ENCODE measurements at regions not wholly inside any gene's neighbourhood (a gene's known extent, or its start where the extent isn't known, plus 50 kb on each side); places are given as distances from the start of the nearest gene placed in this dataset.
"Not testable (repeated sequence)": the region's sequence is repeated elsewhere in the genome, so short reads cannot be mapped to it uniquely, and the experiment has no call there.

- H3K36me3 Mint-ChIP-seq (ENCODE audit: low read depth) = no peaks in the 10 kb centered on the region
- no peak overlapping the region for H3K4me3 Mint-ChIP-seq
- no peak overlapping the region for H3K27ac Mint-ChIP-seq
- DNase-seq (no peak), ATAC-seq (no peak)
- H3K4me1 Mint-ChIP-seq = no peaks in the 10 kb centered on the region
- H3K9me3 ChIP-seq (ENCODE audit: control insufficient read depth, low read length, poor library complexity, severe bottlenecking) = no peaks in the 10 kb centered on the region
- H3K27me3 Mint-ChIP-seq = no peaks in the 10 kb centered on the region
These were observed 125.1 kb downstream of the SPP2 start for GRCh38 chr2:234175649-234176048.

DNA sequence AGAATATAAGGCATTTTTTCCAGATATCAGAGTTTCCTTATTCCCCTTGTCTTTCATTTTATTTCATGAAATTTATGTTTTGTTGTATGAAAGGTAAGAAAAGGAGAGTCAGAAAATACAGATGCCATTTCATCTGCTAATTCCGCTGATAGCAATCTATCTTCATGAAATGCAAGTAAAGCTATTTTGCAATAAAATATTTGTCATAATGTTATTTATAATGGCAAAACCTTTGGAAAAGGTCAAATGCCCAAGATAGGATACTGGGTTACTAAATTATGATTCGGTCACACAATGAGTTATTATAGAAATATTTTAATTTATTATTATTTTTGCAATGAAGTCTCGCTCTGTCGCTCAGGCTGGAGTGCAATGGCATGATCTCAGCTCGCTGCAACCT lies 124.2 kb downstream of the SPP2 start:
- no peaks in the 10 kb centered on the region for H3K9me3 ChIP-seq (ENCODE audit: control insufficient read depth, low read length, poor library complexity, severe bottlenecking)
- H3K4me3 Mint-ChIP-seq = no peak overlapping the region
- no peaks in the 10 kb centered on the region for H3K27me3 Mint-ChIP-seq
- ATAC-seq = no peak
- no peaks in the 10 kb centered on the region for H3K4me1 Mint-ChIP-seq
- no peaks in the 10 kb centered on the region for H3K36me3 Mint-ChIP-seq (ENCODE audit: low read depth)
- DNase-seq = no peak
- no peak overlapping the region for H3K27ac Mint-ChIP-seq

GRCh38 chr2:234172532-234172931 lies 122.0 kb downstream of the SPP2 start:
- no peaks in the 10 kb centered on the region for H3K4me1 Mint-ChIP-seq
- H3K27me3 Mint-ChIP-seq = no peaks in the 10 kb centered on the region
- no peaks in the 10 kb centered on the region for H3K36me3 Mint-ChIP-seq (ENCODE audit: low read depth)
- H3K9me3 ChIP-seq (ENCODE audit: control insufficient read depth, low read length, poor library complexity, severe bottlenecking) = no peaks in the 10 kb centered on the region
- ATAC-seq = no peak
- no peak overlapping the region for H3K4me3 Mint-ChIP-seq
- DNase-seq = no peak
- no peak overlapping the region for H3K27ac Mint-ChIP-seq

DNA sequence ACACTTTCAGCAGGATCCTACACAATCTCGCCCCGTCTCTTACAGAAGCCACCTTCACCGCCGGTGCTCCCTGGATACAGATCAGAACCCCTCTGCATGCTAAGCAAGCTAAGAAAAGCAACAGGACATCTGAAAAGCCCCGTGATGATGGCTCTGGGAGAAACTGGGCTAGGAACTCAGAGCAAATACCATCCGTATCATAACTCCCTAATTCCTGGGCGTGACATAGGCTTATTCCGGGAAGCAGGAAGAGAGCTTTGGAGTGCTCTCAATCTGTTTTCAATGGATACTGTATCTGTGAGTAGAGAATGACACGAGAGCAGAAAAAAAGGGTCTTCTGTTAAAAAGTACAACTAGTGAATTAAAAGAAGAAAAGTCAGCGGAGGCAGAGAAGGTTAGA lies 121.6 kb downstream of the SPP2 start:
- Mint-ChIP-seq H3K27ac (no peak overlapping the region), H3K36me3 (ENCODE audit: low read depth) (no peaks in the 10 kb centered on the region), H3K4me3 (no peak overlapping the region), H3K27me3 (no peaks in the 10 kb centered on the region), H3K4me1 (no peaks in the 10 kb centered on the region)
- no peak for ATAC-seq
- H3K9me3 ChIP-seq (ENCODE audit: control insufficient read depth, low read length, poor library complexity, severe bottlenecking) = no peaks in the 10 kb centered on the region
- DNase-seq = no peak

DNA sequence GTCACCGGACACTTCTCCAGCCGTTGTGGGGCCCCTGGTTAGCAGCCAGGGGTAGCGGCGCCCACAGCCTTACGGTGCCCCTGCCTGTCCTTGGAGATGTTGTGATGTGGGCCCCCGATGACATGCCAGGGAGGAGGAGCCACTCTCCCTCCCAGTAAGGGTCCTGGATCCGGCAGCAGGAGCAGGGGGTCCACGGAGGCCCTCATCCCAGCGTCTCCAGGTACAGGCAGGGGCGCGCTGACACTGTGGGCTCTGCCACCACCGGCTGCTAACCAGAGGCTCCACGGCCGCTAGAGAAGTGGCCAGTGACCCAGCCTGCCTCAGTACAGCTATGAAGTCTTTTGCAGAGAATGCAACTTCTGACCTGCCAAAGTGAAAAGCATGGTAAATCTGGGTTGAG lies 121.2 kb downstream of the SPP2 start:
- Mint-ChIP-seq H3K4me3 (no peak overlapping the region), H3K36me3 (ENCODE audit: low read depth) (no peaks in the 10 kb centered on the region), H3K27ac (no peak overlapping the region), H3K4me1 (no peaks in the 10 kb centered on the region), H3K27me3 (no peaks in the 10 kb centered on the region)
- no peak for ATAC-seq
- no peak for DNase-seq
- H3K9me3 ChIP-seq (ENCODE audit: control insufficient read depth, low read length, poor library complexity, severe bottlenecking) = no peaks in the 10 kb centered on the region

DNA sequence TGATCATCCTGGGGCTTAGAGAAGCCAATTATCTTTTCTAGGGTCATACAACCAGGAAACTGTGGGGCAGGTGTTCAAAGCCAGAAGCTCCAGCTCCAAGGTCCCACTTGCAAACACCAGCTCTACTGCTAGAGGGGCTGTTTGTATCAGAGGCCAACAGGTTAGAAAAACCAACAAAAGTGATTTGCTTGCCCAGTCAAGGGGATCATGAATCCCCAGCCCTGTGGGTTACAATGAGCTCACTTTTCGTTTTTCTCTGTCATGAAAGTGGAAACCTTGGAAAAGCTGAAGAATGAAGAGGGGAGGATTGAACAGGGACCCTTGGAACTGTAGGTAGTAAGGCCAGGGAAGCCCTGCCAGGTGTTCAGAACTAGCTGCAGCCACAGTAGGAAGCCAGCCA lies 119.2 kb downstream of the SPP2 start:
- Mint-ChIP-seq H3K4me1 (peaks cover 7% of the 10 kb centered on the region), H3K27me3 (no peaks in the 10 kb centered on the region), H3K4me3 (no peak overlapping the region), H3K36me3 (ENCODE audit: low read depth) (no peaks in the 10 kb centered on the region), H3K27ac (no peak overlapping the region)
- DNase-seq (no peak), ATAC-seq (no peak)
- no peaks in the 10 kb centered on the region for H3K9me3 ChIP-seq (ENCODE audit: control insufficient read depth, low read length, poor library complexity, severe bottlenecking)

DNA sequence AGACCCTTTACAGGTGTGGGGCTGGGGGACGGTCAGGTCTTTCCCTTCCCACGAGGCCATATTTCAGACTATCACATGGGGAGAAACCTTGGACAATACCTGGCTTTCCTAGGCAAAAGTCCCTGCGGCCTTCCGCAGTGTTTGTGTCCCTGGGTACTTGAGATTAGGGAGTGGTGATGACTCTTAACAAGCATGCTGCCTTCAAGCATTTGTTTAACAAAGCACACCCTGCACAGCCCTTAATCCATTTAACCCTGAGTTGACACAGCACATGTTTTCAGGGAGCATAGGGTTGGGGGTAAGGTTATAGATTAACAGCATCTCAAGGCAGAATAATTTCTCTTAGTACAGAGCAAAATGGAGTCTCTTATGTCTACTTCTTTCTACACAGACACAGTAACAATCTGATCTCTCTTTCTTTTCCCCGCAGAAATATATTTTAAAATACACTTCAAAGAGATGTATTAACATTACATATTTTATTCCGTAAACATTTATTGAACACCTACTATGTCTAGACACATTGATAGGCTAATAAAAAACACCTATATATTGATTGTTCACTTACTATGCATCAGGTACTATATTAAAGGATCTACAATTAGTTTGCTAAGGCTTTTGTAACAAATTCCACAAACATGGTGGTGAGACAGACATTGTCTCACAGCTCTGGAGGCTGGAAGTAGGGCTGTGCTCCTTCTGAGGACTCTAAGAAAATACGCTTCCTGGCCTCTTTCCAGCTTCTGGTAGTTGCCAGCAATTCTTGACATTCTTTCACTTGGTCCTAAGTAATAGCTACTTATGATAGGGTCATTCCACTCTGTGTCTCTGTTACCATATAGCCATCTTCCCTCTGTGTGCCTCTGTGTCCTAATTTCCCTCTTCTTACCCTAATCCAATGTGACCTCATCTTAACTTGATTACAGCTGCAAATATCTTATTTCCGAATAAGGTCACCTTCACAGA lies 118.4 kb downstream of the SPP2 start:
- peaks cover 14% of the 10 kb centered on the region for H3K4me1 Mint-ChIP-seq
- H3K27ac Mint-ChIP-seq; H3K36me3 Mint-ChIP-seq (ENCODE audit: low read depth); H3K9me3 ChIP-seq (ENCODE audit: control insufficient read depth, low read length, poor library complexity, severe bottlenecking); DNase-seq; H3K4me3 Mint-ChIP-seq; ATAC-seq; H3K27me3 Mint-ChIP-seq: not testable (repeated sequence)

GRCh38 chr2:234166531-234166930 lies 116.0 kb downstream of the SPP2 start:
- no peak for ATAC-seq
- no peaks in the 10 kb centered on the region for H3K36me3 Mint-ChIP-seq (ENCODE audit: low read depth)
- H3K9me3 ChIP-seq (ENCODE audit: control insufficient read depth, low read length, poor library complexity, severe bottlenecking) = no peaks in the 10 kb centered on the region
- DNase-seq = no peak
- H3K4me3 Mint-ChIP-seq = no peak overlapping the region
- H3K4me1 Mint-ChIP-seq = peaks cover 24% of the 10 kb centered on the region
- peak overlapping the region; percentile 3 for H3K27ac Mint-ChIP-seq
- H3K27me3 Mint-ChIP-seq = no peaks in the 10 kb centered on the region

DNA sequence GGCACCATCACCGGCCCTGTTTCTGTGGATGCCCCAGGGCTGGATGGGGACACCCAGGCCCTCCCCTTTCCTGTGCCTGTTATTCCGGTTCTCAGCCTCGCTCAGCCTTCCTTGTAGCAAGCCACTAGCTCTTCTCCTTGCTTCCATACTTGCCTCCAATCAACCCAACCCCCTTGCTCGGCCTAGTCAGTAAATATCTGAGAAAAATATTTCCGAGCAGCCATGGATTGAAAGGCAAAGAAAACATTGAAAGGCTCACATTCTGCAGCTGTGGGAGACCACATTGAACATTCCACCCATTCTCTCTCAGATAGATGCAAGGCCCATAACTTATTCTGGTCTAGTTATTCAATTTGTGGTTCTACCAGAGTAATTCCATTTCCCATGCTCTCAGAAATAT lies 114.9 kb downstream of the SPP2 start:
- no peak for ATAC-seq
- peaks cover 30% of the 10 kb centered on the region for H3K4me1 Mint-ChIP-seq
- H3K9me3 ChIP-seq (ENCODE audit: control insufficient read depth, low read length, poor library complexity, severe bottlenecking) = no peaks in the 10 kb centered on the region
- peak overlapping the region; percentile 3 for H3K27ac Mint-ChIP-seq
- H3K27me3 Mint-ChIP-seq = no peaks in the 10 kb centered on the region
- DNase-seq = no peak
- no peak overlapping the region for H3K4me3 Mint-ChIP-seq
- no peaks in the 10 kb centered on the region for H3K36me3 Mint-ChIP-seq (ENCODE audit: low read depth)

- Mint-ChIP-seq H3K4me1 (peaks cover 30% of the 10 kb centered on the region), H3K27ac (peak overlapping the region; percentile 85), H3K36me3 (ENCODE audit: low read depth) (no peaks in the 10 kb centered on the region), H3K4me3 (no peak overlapping the region), H3K27me3 (no peaks in the 10 kb centered on the region)
- ATAC-seq (peak; percentile 97), DNase-seq (peak in 1 of 3 donors; percentile 30)
- no peaks in the 10 kb centered on the region for H3K9me3 ChIP-seq (ENCODE audit: control insufficient read depth, low read length, poor library complexity, severe bottlenecking)
These were observed 114.3 kb downstream of the SPP2 start for GRCh38 chr2:234164493-234165413.

DNA sequence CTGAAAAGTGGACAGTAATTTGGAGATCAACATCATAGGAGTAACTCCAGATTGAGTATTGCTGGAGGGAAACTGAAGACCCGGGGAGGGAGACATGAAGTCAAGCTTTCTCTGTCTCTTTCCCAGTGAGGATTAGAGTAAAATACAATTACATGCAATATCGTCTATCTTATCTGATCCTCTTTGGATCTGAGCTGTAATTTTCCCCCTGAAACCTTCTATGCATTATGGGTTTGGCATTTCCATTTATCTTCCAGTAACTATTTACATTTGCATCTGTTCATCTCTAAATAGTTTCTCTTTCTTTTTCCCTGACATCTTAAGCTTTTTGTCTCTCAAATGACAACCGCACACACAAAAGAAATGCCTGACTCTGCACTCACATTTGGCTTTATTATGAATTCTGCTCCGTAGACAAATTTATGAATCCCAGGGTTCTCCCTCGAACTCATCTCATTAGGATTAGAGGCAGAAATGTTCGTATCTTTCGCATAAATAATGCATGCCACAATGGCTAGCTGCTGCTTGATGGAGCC lies 113.1 kb downstream of the SPP2 start:
- H3K4me3 Mint-ChIP-seq = peak overlapping the region; percentile 31
- H3K4me1 Mint-ChIP-seq = peaks cover 30% of the 10 kb centered on the region
- DNase-seq = no peak
- H3K27ac Mint-ChIP-seq = peak overlapping the region; percentile 85
- H3K36me3 Mint-ChIP-seq (ENCODE audit: low read depth) = no peaks in the 10 kb centered on the region
- no peak for ATAC-seq
- no peaks in the 10 kb centered on the region for H3K9me3 ChIP-seq (ENCODE audit: control insufficient read depth, low read length, poor library complexity, severe bottlenecking)
- no peaks in the 10 kb centered on the region for H3K27me3 Mint-ChIP-seq

DNA sequence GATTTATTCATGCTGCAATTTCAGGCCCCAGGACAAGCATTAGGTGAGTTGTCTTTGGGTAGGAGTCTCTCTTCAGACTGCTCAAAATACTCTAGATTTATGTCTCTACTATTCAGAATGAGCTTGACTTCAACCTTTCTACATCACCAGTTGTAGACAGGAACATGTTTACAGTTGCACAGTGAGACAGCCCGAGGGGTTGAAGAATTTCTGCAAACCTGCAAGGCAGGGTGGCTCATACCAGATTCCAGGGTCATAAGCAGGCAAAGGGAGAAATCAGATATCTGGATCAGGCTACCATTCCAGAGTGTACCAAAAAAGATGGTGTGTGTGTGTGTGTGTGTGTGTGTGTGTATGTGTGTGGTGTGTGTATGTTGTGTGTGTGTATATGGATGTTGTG lies 112.4 kb downstream of the SPP2 start:
- Mint-ChIP-seq H3K36me3 (ENCODE audit: low read depth) (peaks cover 2% of the 10 kb centered on the region), H3K27me3 (peaks cover 6% of the 10 kb centered on the region), H3K4me3 (no peak overlapping the region), H3K27ac (no peak overlapping the region), H3K4me1 (peaks cover 30% of the 10 kb centered on the region)
- DNase-seq = no peak
- no peak for ATAC-seq
- H3K9me3 ChIP-seq (ENCODE audit: control insufficient read depth, low read length, poor library complexity, severe bottlenecking) = no peaks in the 10 kb centered on the region

DNA sequence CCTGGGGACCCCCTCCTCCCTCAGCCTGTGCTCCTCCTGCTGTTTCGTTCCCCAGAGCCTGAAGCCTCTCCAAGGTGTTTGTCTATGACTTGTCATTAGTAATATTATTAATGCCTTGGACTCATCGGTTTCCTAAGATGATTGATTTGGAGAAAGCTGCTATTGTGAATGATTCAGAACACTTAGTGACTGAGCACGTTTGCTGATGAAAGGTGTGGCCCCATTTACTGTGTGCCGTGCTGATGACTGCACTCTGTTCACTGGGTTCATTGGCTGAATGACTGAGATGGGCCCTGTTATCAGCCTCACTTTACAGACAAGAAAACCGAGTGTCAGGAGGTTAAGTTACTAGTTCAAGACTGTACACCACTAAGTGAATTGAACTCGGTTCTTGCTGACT lies 111.4 kb downstream of the SPP2 start:
- Mint-ChIP-seq H3K4me1 (peaks cover 30% of the 10 kb centered on the region), H3K27me3 (peaks cover 7% of the 10 kb centered on the region)
- no peak for ATAC-seq

More for the DNA sequence above, 111.4 kb downstream of the SPP2 start:
- no peaks in the 10 kb centered on the region for H3K9me3 ChIP-seq (ENCODE audit: control insufficient read depth, low read length, poor library complexity, severe bottlenecking)
- no peak overlapping the region for H3K4me3 Mint-ChIP-seq
- no peak for DNase-seq
- no peak overlapping the region for H3K27ac Mint-ChIP-seq
- peaks cover 2% of the 10 kb centered on the region for H3K36me3 Mint-ChIP-seq (ENCODE audit: low read depth)
